ENCODE measurements at regions not wholly inside any gene's neighbourhood (a gene's known extent, or its start where the extent isn't known, plus 50 kb on each side); places are given as distances from the start of the nearest gene placed in this dataset.

- TF ChIP-seq, protein P1, sequence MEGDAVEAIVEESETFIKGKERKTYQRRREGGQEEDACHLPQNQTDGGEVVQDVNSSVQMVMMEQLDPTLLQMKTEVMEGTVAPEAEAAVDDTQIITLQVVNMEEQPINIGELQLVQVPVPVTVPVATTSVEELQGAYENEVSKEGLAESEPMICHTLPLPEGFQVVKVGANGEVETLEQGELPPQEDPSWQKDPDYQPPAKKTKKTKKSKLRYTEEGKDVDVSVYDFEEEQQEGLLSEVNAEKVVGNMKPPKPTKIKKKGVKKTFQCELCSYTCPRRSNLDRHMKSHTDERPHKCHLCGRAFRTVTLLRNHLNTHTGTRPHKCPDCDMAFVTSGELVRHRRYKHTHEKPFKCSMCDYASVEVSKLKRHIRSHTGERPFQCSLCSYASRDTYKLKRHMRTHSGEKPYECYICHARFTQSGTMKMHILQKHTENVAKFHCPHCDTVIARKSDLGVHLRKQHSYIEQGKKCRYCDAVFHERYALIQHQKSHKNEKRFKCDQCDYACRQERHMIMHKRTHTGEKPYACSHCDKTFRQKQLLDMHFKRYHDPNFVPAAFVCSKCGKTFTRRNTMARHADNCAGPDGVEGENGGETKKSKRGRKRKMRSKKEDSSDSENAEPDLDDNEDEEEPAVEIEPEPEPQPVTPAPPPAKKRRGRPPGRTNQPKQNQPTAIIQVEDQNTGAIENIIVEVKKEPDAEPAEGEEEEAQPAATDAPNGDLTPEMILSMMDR (IDR thresholded peaks at IDR 0.05; ENCODE audit: low read length), result no peak
- no peak for TF ChIP-seq EZH2 (IDR thresholded peaks at IDR 0.05; ENCODE audit: borderline replicate concordance, low read length)
Measured at GRCh38 chr2:45275806-45276205, 266.6 kb upstream of the SIX2 start.

All from OCI-LY1 (cell line).